HUES48 (cell line): ENCODE measurements at regions not wholly inside any gene's neighbourhood (a gene's known extent, or its start where the extent isn't known, plus 50 kb on each side); places are given as distances from the start of the nearest gene placed in this dataset.

Experiments
- H3K27ac ChIP-seq: one replicate; pipeline ENCODE4 v1.7.0; 2013; ENCODE audit warnings: low read depth, low read length, inconsistent platforms
- H3K27me3 ChIP-seq: 2 replicates; pipeline ENCODE4 v1.6.1; 2013; ENCODE audit warnings: mild to moderate bottlenecking, low read length; ENCODE audit not compliant: control insufficient read depth, insufficient read depth
- H3K36me3 ChIP-seq: 2 replicates; pipeline ENCODE4 v1.6.1; 2013; ENCODE audit warnings: low read length; ENCODE audit not compliant: control insufficient read depth, insufficient read depth
- H3K4me1 ChIP-seq: 2 replicates; pipeline ENCODE4 v1.6.1; 2013; ENCODE audit warnings: mild to moderate bottlenecking, low read length; ENCODE audit not compliant: control insufficient read depth, insufficient read depth
- H3K4me3 ChIP-seq: 2 replicates; pipeline ENCODE4 v1.5.1; 2013; ENCODE audit warnings: mild to moderate bottlenecking, low read depth, low read length
- H3K9ac ChIP-seq: 2 replicates; pipeline ENCODE4 v1.6.1; 2013; ENCODE audit warnings: mild to moderate bottlenecking, low read depth, low read length, moderate library complexity
- H3K9me3 ChIP-seq: 2 replicates; pipeline ENCODE4 v1.6.1; 2013; ENCODE audit warnings: low read length; ENCODE audit not compliant: control insufficient read depth, insufficient read depth

- Histone ChIP-seq H3K27ac (no peak overlapping the region), H3K36me3 (no peaks in the 10 kb centered on the region), H3K4me3 (no peak overlapping the region), H3K9me3 (no peaks in the 10 kb centered on the region), H3K27me3 (no peaks in the 10 kb centered on the region), H3K9ac (no peak overlapping the region), H3K4me1 (peaks cover 34% of the 10 kb centered on the region)
Observed at GRCh38 chr3:110756705-110757104, 314.9 kb upstream of the NECTIN3 start.

- Histone ChIP-seq H3K4me3 (no peak overlapping the region), H3K27me3 (no peaks in the 10 kb centered on the region), H3K27ac (no peak overlapping the region), H3K4me1 (peaks cover 29% of the 10 kb centered on the region), H3K9ac (no peak overlapping the region), H3K36me3 (no peaks in the 10 kb centered on the region), H3K9me3 (no peaks in the 10 kb centered on the region)
Observed at GRCh38 chr3:110758208-110758607, 313.4 kb upstream of the NECTIN3 start.

- H3K36me3 ChIP-seq = no peaks in the 10 kb centered on the region
- H3K4me1 ChIP-seq = no peaks in the 10 kb centered on the region
- no peak overlapping the region for H3K27ac ChIP-seq
- H3K27me3 ChIP-seq = no peaks in the 10 kb centered on the region
- no peak overlapping the region for H3K4me3 ChIP-seq
- H3K9ac ChIP-seq = no peak overlapping the region
- H3K9me3 ChIP-seq = peaks cover 8% of the 10 kb centered on the region; the same call in 1 of the 2 replicates
Observed at GRCh38 chr3:110767156-110767555, 304.5 kb upstream of the NECTIN3 start.

GRCh38 chr3:110767838-110768237, 303.8 kb upstream of the NECTIN3 start:
- no peaks in the 10 kb centered on the region for H3K27me3 ChIP-seq
- no peaks in the 10 kb centered on the region for H3K36me3 ChIP-seq
- H3K27ac ChIP-seq = no peak overlapping the region

GRCh38 chr3:110773413-110773954, 298.1 kb upstream of the NECTIN3 start:
- H3K27ac ChIP-seq = peak overlapping the region; percentile 16

More at GRCh38 chr3:110767838-110768237, 303.8 kb upstream of the NECTIN3 start:
- H3K4me1 ChIP-seq = no peaks in the 10 kb centered on the region
- no peak overlapping the region for H3K9ac ChIP-seq
- H3K9me3 ChIP-seq = peaks cover 8% of the 10 kb centered on the region; the same call in 1 of the 2 replicates
- H3K4me3 ChIP-seq = no peak overlapping the region

GRCh38 chr3:110774496-110775265, 296.9 kb upstream of the NECTIN3 start:
- Histone ChIP-seq H3K36me3 (no peaks in the 10 kb centered on the region), H3K4me3 (no peak overlapping the region), H3K27ac (no peak overlapping the region), H3K9me3 (no peaks in the 10 kb centered on the region), H3K27me3 (no peaks in the 10 kb centered on the region), H3K9ac (no peak overlapping the region), H3K4me1 (peaks cover 8% of the 10 kb centered on the region)

More at GRCh38 chr3:110773413-110773954, 298.1 kb upstream of the NECTIN3 start:
- H3K9ac ChIP-seq = no peak overlapping the region
- H3K9me3 ChIP-seq = peaks cover 4% of the 10 kb centered on the region; the same call in 1 of the 2 replicates
- peaks cover 8% of the 10 kb centered on the region for H3K4me1 ChIP-seq
- no peaks in the 10 kb centered on the region for H3K36me3 ChIP-seq
- no peak overlapping the region for H3K4me3 ChIP-seq
- H3K27me3 ChIP-seq = no peaks in the 10 kb centered on the region

GRCh38 chr3:110779581-110779980, 292.0 kb upstream of the NECTIN3 start:
- Histone ChIP-seq H3K9me3 (no peaks in the 10 kb centered on the region), H3K4me1 (peaks cover 10% of the 10 kb centered on the region), H3K36me3 (no peaks in the 10 kb centered on the region), H3K9ac (no peak overlapping the region), H3K27ac (no peak overlapping the region), H3K27me3 (no peaks in the 10 kb centered on the region), H3K4me3 (no peak overlapping the region)

- H3K27me3 ChIP-seq = no peaks in the 10 kb centered on the region
- H3K4me1 ChIP-seq = peaks cover 10% of the 10 kb centered on the region
- H3K27ac ChIP-seq = peak overlapping the region; percentile 42
- H3K9ac ChIP-seq = no peak overlapping the region
- H3K36me3 ChIP-seq = no peaks in the 10 kb centered on the region
- H3K4me3 ChIP-seq = no peak overlapping the region
- H3K9me3 ChIP-seq = 0 out of 2 replicates have a peak, but pooled peaks cover 8% of the 10 kb centered on the region
Observed at GRCh38 chr3:110783541-110783940, 288.1 kb upstream of the NECTIN3 start.

GRCh38 chr3:110788794-110789193, 282.8 kb upstream of the NECTIN3 start:
- Histone ChIP-seq H3K9ac (no peak overlapping the region), H3K36me3 (no peaks in the 10 kb centered on the region), H3K27me3 (no peaks in the 10 kb centered on the region), H3K9me3 (0 out of 2 replicates have a peak, but pooled peaks cover 8% of the 10 kb centered on the region), H3K4me1 (peaks cover 6% of the 10 kb centered on the region), H3K27ac (no peak overlapping the region), H3K4me3 (no peak overlapping the region)

GRCh38 chr3:110789315-110789714, 282.3 kb upstream of the NECTIN3 start:
- 0 out of 2 replicates have a peak, but pooled peaks cover 8% of the 10 kb centered on the region for H3K9me3 ChIP-seq
- H3K4me1 ChIP-seq = peaks cover 5% of the 10 kb centered on the region; the same call in 1 of the 2 replicates
- H3K9ac ChIP-seq = no peak overlapping the region
- no peaks in the 10 kb centered on the region for H3K27me3 ChIP-seq
- no peaks in the 10 kb centered on the region for H3K36me3 ChIP-seq
- no peak overlapping the region for H3K27ac ChIP-seq
- no peak overlapping the region for H3K4me3 ChIP-seq

- no peaks in the 10 kb centered on the region for H3K27me3 ChIP-seq
- H3K27ac ChIP-seq = no peak overlapping the region
- peaks cover 5% of the 10 kb centered on the region; the same call in 1 of the 2 replicates for H3K4me1 ChIP-seq
- no peak overlapping the region for H3K9ac ChIP-seq
- 0 out of 2 replicates have a peak, but pooled peaks cover 4% of the 10 kb centered on the region for H3K9me3 ChIP-seq
- no peaks in the 10 kb centered on the region for H3K36me3 ChIP-seq
- H3K4me3 ChIP-seq = no peak overlapping the region
Observed at GRCh38 chr3:110790631-110791030, 281.0 kb upstream of the NECTIN3 start.
